GM21447 (cell line): ENCODE measurements at regions not wholly inside any gene's neighbourhood (a gene's known extent, or its start where the extent isn't known, plus 50 kb on each side); places are given as distances from the start of the nearest gene placed in this dataset.

Source experiments
- ATAC-seq: cut with Tn5 transposase; IDR thresholded peaks from one replicate; pipeline ENCODE4 v1.9.1; 2021; ENCODE audit not compliant: unreplicated experiment

- ATAC-seq = no peak
Measured at GRCh38 chr4:71930459-71930858, 101.3 kb upstream of the NPFFR2 start.

GRCh38 chr4:71932941-71933340, 98.9 kb upstream of the NPFFR2 start:
- ATAC-seq = no peak

- no peak for ATAC-seq
Measured at GRCh38 chr4:71938776-71939175, 93.0 kb upstream of the NPFFR2 start.

- ATAC-seq = no peak
Measured at GRCh38 chr4:71941001-71941400, 90.8 kb upstream of the NPFFR2 start.

GRCh38 chr4:71944956-71945355, 86.8 kb upstream of the NPFFR2 start:
- ATAC-seq = no peak

GRCh38 chr4:71945791-71946190, 86.0 kb upstream of the NPFFR2 start:
- no peak for ATAC-seq

- no peak for ATAC-seq
Measured at GRCh38 chr4:71958978-71959377, 72.8 kb upstream of the NPFFR2 start.

GRCh38 chr4:71962622-71963264, 69.1 kb upstream of the NPFFR2 start:
- ATAC-seq = no peak

GRCh38 chr4:71974681-71975080, 57.1 kb upstream of the NPFFR2 start:
- no peak for ATAC-seq

- ATAC-seq = no peak
Measured at GRCh38 chr4:71976523-71976922, 55.3 kb upstream of the NPFFR2 start.

GRCh38 chr4:71978210-71978835, 53.5 kb upstream of the NPFFR2 start:
- ATAC-seq = no peak

GRCh38 chr4:71980976-71981375, 50.8 kb upstream of the NPFFR2 start:
- ATAC-seq = no peak
